Trophoblast cell (in vitro differentiated cells and primary cell): ENCODE measurements at regions not wholly inside any gene's neighbourhood (a gene's known extent, or its start where the extent isn't known, plus 50 kb on each side); places are given as distances from the start of the nearest gene placed in this dataset.

ENCODE experiments used
- DNase-seq, 2 donors: peaks; one replicate each; pipeline ENCODE4 v3.0.0-alpha.2; 2016
- H2AFZ ChIP-seq: 2 replicates; pipeline ENCODE4 v1.6.1; 2013; ENCODE audit warnings: low read length, moderate library complexity, mild to moderate bottlenecking; ENCODE audit not compliant: insufficient read depth, poor library complexity
- H2AK5ac ChIP-seq: 2 replicates; pipeline ENCODE4 v1.6.1; 2013; ENCODE audit warnings: mild to moderate bottlenecking, low read length
- H2BK120ac ChIP-seq: 2 replicates; pipeline ENCODE4 v1.6.1; 2013; ENCODE audit warnings: low read length, mild to moderate bottlenecking, moderate library complexity; ENCODE audit not compliant: insufficient read depth, poor library complexity
- H2BK12ac ChIP-seq: 2 replicates; pipeline ENCODE4 v1.6.1; 2013; ENCODE audit warnings: mild to moderate bottlenecking, low read length, moderate library complexity
- H2BK5ac ChIP-seq: 2 replicates; pipeline ENCODE4 v1.6.1; 2013; ENCODE audit warnings: low read length, low read depth, moderate library complexity, mild to moderate bottlenecking; ENCODE audit not compliant: poor library complexity
- H3K14ac ChIP-seq: 2 replicates; pipeline ENCODE4 v1.6.1; 2013; ENCODE audit warnings: mild to moderate bottlenecking, low read length
- H3K18ac ChIP-seq: 2 replicates; pipeline ENCODE4 v1.6.1; 2013; ENCODE audit warnings: mild to moderate bottlenecking, low read length
- H3K23ac ChIP-seq: 2 replicates; pipeline ENCODE4 v1.6.1; 2013; ENCODE audit warnings: low read length
- H3K27ac ChIP-seq: 2 replicates; pipeline ENCODE4 v1.5.1; 2013; ENCODE audit warnings: low read depth, mild to moderate bottlenecking, inconsistent platforms, low read length, moderate library complexity
- H3K27me3 ChIP-seq: 2 replicates; pipeline ENCODE4 v1.6.1; 2013; ENCODE audit warnings: inconsistent platforms, mild to moderate bottlenecking, low read length, moderate library complexity; ENCODE audit not compliant: insufficient read depth
- H3K36me3 ChIP-seq, 2 experiments: 1 replicate in 1 of 2; 2 replicates in 1 of 2; pipeline ENCODE4 v1.6.1; 2013; ENCODE audit warnings: low read length in 2 of 2, mild to moderate bottlenecking in 2 of 2, moderate library complexity in 1 of 2; ENCODE audit not compliant: insufficient read depth in 2 of 2, control insufficient read depth in 1 of 2
- H3K4ac ChIP-seq: 2 replicates; pipeline ENCODE4 v1.6.1; 2013; ENCODE audit warnings: low read depth, mild to moderate bottlenecking, low read length, moderate library complexity
- H3K4me1 ChIP-seq, 2 experiments: 1 replicate in 1 of 2; 2 replicates in 1 of 2; pipeline ENCODE4 v1.6.1; 2013; ENCODE audit warnings: low read length in 2 of 2, mild to moderate bottlenecking in 2 of 2, moderate library complexity in 1 of 2; ENCODE audit not compliant: insufficient read depth in 2 of 2, control insufficient read depth in 1 of 2
- H3K4me2 ChIP-seq: 2 replicates; pipeline ENCODE4 v1.6.1; 2013; ENCODE audit warnings: inconsistent platforms, mild to moderate bottlenecking, low read length, moderate library complexity
- H3K4me3 ChIP-seq: 2 replicates; pipeline ENCODE4 v1.5.1; 2013; ENCODE audit warnings: mild to moderate bottlenecking, low read depth, low read length, inconsistent platforms
- H3K79me1 ChIP-seq: one replicate; pipeline ENCODE4 v1.6.1; 2013; ENCODE audit warnings: low read length
- H3K79me2 ChIP-seq: 2 replicates; pipeline ENCODE4 v1.6.1; 2013; ENCODE audit warnings: low read length, mild to moderate bottlenecking; ENCODE audit not compliant: control insufficient read depth, insufficient read depth, poor library complexity
- H3K9ac ChIP-seq: 2 replicates; pipeline ENCODE4 v1.6.1; 2013; ENCODE audit warnings: mild to moderate bottlenecking, low read length
- H3K9me3 ChIP-seq: 2 replicates; pipeline ENCODE4 v1.6.1; 2013; ENCODE audit warnings: low read depth, mild to moderate bottlenecking, control low read depth, inconsistent platforms, low read length; ENCODE audit not compliant: insufficient read depth
- H4K12ac ChIP-seq: 2 replicates; pipeline ENCODE4 v1.6.1; 2013; ENCODE audit warnings: low read depth, mild to moderate bottlenecking, low read length, moderate library complexity
- H4K8ac ChIP-seq: 2 replicates; pipeline ENCODE4 v1.6.1; 2013; ENCODE audit warnings: low read depth, mild to moderate bottlenecking, low read length, moderate library complexity
- H4K91ac ChIP-seq: one replicate; pipeline ENCODE4 v1.6.1; 2013; ENCODE audit warnings: low read depth, mild to moderate bottlenecking, low read length, moderate library complexity
- WGBS: extraction: QIAGEN DNeasy Blood & Tissue Kit; methylation state at CpG from one replicate; pipeline ENCODE4 v1.1.7; 2013; ENCODE audit warnings: missing lambda C conversion rate; ENCODE audit not compliant: insufficient read length, insufficient coverage; ENCODE audit errors: extremely low coverage; 5-methylcytosine and 5-hydroxymethylcytosine counted together

- Histone ChIP-seq H3K9me3 (peaks cover 3% of the 10 kb centered on the region), H2AFZ (no peak overlapping the region), H3K79me2 (no peaks in the 10 kb centered on the region), H4K12ac (no peak overlapping the region), H2BK120ac (no peak overlapping the region), H3K4me1 (no peaks in the 10 kb centered on the region), H3K79me1 (no peaks in the 10 kb centered on the region), H3K36me3 (no peaks in the 10 kb centered on the region), H4K8ac (no peak overlapping the region), H3K14ac (no peak overlapping the region), H3K23ac (no peak overlapping the region), H2AK5ac (no peak overlapping the region), H3K27ac (no peak overlapping the region), H2BK5ac (no peak overlapping the region), H3K18ac (no peak overlapping the region), H3K4me2 (no peak overlapping the region), H3K4me3 (no peak overlapping the region), H2BK12ac (no peak overlapping the region), H3K9ac (no peak overlapping the region), H3K27me3 (no peaks in the 10 kb centered on the region), H3K4ac (no peak overlapping the region), H4K91ac (no peak overlapping the region)
- WGBS = no CpG with 5 or more reads among the region's 3 CpGs
- no peak for DNase-seq
Measured at GRCh38 chr1:30192969-30193630, 530.3 kb downstream of the MATN1 start.

GRCh38 chr1:30191154-30191702, 532.2 kb downstream of the MATN1 start:
- H3K27ac ChIP-seq = no peak overlapping the region
- no peak overlapping the region for H4K12ac ChIP-seq
- H3K79me1 ChIP-seq = no peaks in the 10 kb centered on the region
- no peaks in the 10 kb centered on the region for H3K27me3 ChIP-seq
- no peak overlapping the region for H2BK12ac ChIP-seq
- H2BK120ac ChIP-seq = no peak overlapping the region
- H3K4me2 ChIP-seq = no peak overlapping the region
- no peak overlapping the region for H2AFZ ChIP-seq
- H3K23ac ChIP-seq = no peak overlapping the region
- no peak overlapping the region for H2BK5ac ChIP-seq
- WGBS = no CpG with 5 or more reads among the region's 2 CpGs
- H3K9ac ChIP-seq = no peak overlapping the region
- H3K4me1 ChIP-seq = no peaks in the 10 kb centered on the region
- H3K4ac ChIP-seq = no peak overlapping the region
- no peaks in the 10 kb centered on the region for H3K79me2 ChIP-seq
- H4K91ac ChIP-seq = no peak overlapping the region
- no peaks in the 10 kb centered on the region for H3K36me3 ChIP-seq
- peaks cover 4% of the 10 kb centered on the region for H3K9me3 ChIP-seq
- no peak overlapping the region for H3K14ac ChIP-seq
- peak; percentile 67 to 68 for DNase-seq
- H4K8ac ChIP-seq = no peak overlapping the region
- no peak overlapping the region for H3K18ac ChIP-seq
- no peak overlapping the region for H2AK5ac ChIP-seq
- no peak overlapping the region for H3K4me3 ChIP-seq

GRCh38 chr1:30190511-30191153, 532.8 kb downstream of the MATN1 start:
- Histone ChIP-seq H4K8ac (no peak overlapping the region), H2AFZ (no peak overlapping the region), H3K18ac (no peak overlapping the region), H2BK5ac (no peak overlapping the region), H4K91ac (no peak overlapping the region), H4K12ac (no peak overlapping the region), H3K4me1 (no peaks in the 10 kb centered on the region), H3K9me3 (peaks cover 4% of the 10 kb centered on the region), H3K14ac (no peak overlapping the region), H3K36me3 (no peaks in the 10 kb centered on the region), H2AK5ac (no peak overlapping the region), H3K79me1 (no peaks in the 10 kb centered on the region), H3K9ac (no peak overlapping the region), H3K79me2 (no peaks in the 10 kb centered on the region), H3K27me3 (no peaks in the 10 kb centered on the region), H3K4me3 (no peak overlapping the region), H3K4ac (no peak overlapping the region), H2BK120ac (no peak overlapping the region), H3K23ac (no peak overlapping the region), H3K4me2 (no peak overlapping the region), H2BK12ac (no peak overlapping the region), H3K27ac (no peak overlapping the region)
- WGBS = no CpG with 5 or more reads among the region's 9 CpGs
- DNase-seq = no peak

- WGBS = no CpG with 5 or more reads among the region's 9 CpGs
- Histone ChIP-seq H3K4me2 (no peak overlapping the region), H3K4me1 (no peaks in the 10 kb centered on the region), H4K91ac (no peak overlapping the region), H2BK12ac (no peak overlapping the region), H2BK120ac (no peak overlapping the region), H3K9me3 (peaks cover 4% of the 10 kb centered on the region), H2AFZ (no peak overlapping the region), H2AK5ac (no peak overlapping the region), H3K27ac (no peak overlapping the region), H3K79me1 (no peaks in the 10 kb centered on the region), H3K79me2 (no peaks in the 10 kb centered on the region), H3K36me3 (no peaks in the 10 kb centered on the region), H4K12ac (no peak overlapping the region), H2BK5ac (no peak overlapping the region), H4K8ac (no peak overlapping the region), H3K18ac (no peak overlapping the region), H3K4me3 (no peak overlapping the region), H3K4ac (no peak overlapping the region), H3K9ac (no peak overlapping the region), H3K27me3 (no peaks in the 10 kb centered on the region), H3K23ac (no peak overlapping the region), H3K14ac (no peak overlapping the region)
- no peak for DNase-seq
Measured at GRCh38 chr1:30189818-30190500, 533.4 kb downstream of the MATN1 start.
